Ecto neural progenitor cell (in vitro differentiated cells): ENCODE measurements at regions not wholly inside any gene's neighbourhood (a gene's known extent, or its start where the extent isn't known, plus 50 kb on each side); places are given as distances from the start of the nearest gene placed in this dataset.

Experiments
- DNase-seq: peaks from one replicate; pipeline ENCODE4 v3.0.0-alpha.2; 2018; ENCODE audit warnings: low spot score

DNA sequence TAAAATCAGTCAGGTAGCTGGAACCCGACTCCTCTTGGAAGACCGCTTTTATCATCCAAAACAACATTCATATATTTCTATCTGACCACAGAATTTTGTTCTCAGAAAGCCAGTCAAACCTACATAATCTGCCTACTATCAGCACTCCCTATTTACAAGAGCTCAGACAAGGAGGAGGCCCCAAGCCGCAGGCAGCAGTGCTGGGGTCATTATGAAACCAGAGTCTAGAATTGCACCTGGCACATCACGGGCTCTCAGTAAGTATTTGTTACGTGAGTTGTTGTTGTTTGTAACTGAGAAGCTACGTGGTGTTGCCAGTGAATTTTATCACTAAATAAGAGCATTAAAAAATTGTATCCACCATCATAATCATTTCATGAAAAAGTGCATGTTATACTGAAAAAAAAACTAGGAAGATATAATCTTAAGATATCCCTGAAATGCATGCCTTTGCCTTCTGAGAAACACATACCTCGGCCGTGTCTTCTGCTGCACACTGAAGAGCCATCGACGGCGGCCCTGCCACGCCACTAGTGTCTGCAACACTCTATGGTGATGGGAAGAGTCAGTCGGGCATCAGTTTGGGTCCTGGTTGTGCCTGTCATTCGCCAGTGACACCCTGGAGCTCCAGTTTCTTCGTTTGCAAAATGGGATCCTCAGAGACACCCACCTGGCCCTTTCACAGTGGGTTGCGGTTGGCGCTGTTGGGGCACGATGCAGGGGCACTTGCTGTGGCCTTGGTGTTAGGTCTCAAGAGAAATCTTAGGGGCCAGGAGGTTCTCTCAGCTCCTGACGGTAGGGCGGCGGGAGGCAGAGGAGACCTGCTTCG is 505.9 kb downstream of the EIPR1 start:
- DNase-seq = no peak

- no peak for DNase-seq
Measured at GRCh38 chr2:2870106-2870505, 507.5 kb downstream of the EIPR1 start.

GRCh38 chr2:2869553-2869952 is 508.1 kb downstream of the EIPR1 start:
- no peak for DNase-seq

GRCh38 chr2:2868085-2868484 is 509.5 kb downstream of the EIPR1 start:
- DNase-seq = no peak

- no peak for DNase-seq
Measured at GRCh38 chr2:2867397-2867979, 510.1 kb downstream of the EIPR1 start.

DNA sequence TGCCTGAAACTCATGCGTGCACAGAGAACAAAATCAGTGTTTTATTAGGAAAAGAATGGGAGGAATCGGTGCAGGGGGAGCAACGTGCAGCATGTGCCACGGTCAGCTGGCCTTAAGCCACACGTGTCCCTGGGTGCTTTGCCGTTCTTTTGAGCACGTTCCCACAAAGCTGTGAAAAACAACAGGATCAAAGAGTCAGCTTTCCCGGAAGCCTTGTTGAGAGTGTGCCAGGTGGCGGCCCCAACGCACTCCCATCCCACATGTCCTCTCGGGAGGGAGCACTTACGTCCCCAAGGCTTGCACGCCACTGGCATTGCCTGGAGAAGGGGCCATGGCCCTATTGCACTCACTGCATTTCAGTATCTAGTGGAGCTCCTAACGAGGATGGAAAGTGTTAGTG is 511.2 kb downstream of the EIPR1 start:
- no peak for DNase-seq

- DNase-seq = no peak
Measured at GRCh38 chr2:2862386-2862785, 515.2 kb downstream of the EIPR1 start.

GRCh38 chr2:2861666-2862240 is 515.9 kb downstream of the EIPR1 start:
- no peak for DNase-seq

DNA sequence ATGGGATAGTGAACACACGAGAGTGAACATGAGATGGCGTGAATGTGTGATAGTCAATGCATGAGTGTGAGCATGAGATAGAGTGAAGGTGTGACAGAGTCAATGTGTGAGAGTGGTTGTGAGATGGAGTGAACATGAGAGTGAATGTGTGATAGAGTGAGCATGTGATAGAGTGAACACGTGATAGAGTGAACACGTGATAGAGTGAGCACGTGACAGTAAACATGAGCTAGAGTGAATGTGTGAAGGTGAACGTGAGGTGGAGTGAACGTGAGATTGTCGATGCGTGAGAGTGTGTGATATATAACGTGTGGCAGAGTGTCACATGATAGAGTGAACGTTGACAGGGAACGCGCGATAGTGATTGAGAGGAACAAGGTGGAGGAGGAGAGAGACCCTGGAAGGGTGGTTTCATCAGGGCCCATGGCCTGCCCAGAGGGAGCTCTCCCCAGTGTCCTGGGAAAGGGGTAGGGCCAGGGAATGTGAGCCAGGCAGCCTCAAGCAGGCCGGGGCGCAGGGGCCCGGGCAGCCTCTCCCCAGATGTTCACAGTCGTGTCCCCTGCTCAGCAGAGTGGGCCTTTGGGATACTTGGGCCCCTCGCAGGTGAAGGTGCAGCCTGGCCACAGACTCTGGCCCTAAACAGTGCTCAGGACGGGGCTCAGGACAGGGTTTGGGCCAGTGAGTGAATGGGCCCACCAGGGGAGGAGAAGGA is 516.9 kb downstream of the EIPR1 start:
- no peak for DNase-seq

GRCh38 chr2:2859732-2860131 is 517.9 kb downstream of the EIPR1 start:
- no peak for DNase-seq

DNA sequence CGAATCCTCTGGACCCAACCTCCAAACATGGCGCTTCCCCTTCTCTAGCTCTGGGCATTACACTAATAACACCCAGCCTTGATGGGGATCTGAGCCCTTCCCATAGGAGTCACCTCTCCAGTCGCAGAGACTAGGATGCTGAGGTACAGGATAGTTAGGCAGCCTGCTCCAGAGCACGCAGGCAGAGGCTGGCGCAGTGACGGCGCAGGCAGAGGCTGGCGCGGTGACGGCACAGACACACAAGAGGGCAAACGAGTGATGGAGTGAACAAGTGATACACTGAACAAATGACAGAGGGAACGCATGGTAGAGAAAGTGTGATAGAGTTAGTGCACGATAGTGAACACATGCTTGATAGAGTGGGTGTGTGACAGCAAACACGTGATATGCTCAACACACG is 518.5 kb downstream of the EIPR1 start:
- DNase-seq = no peak

DNA sequence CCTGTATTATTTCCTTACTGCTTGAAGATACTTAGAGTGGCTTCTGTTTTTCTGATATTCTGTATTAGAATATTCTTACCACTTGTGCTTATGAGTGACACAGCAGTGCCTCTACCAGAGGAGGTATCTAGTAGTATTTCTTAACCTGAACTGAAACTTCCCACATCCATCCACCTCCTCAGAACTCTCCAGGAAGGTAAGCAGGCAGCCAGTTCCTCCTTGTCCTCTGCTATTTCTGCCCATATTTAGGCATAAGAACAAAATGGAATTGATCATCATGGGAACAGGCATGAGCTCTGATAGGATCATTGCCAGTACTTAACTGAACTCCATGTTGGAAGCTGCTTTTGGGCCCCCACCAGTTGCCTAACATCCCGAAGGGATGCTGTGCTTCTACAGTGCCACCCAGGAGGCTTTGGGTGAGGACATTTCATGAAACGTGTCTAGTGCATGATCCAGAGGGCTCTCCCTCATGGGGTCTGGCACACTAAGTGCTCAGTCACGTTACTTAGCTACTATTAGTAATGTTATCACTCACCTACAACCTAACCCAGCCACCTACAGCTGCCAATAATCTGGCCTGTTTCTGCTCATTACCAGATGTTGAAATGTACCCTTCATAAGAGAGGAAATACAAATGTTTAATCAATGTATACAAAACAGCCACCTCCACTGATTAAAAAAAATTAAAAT is 520.7 kb downstream of the EIPR1 start:
- DNase-seq = no peak

DNA sequence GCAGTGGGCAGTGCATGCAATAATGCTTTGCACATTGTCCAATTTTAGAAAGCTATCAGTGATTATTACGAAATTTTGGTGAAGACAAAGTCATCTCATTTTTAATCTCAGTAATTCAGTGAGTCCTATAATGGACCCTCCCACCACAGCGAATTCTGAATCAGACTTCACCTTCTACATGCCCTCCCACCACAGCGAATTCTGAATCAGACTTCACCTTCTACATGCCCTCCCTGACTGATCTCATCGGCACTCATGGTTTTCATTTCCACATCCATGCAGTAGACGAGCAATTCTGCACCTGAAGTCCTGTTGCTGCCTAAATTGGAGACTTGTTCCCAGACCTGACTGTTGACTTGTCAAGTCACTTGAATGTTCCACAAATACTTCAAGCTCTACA is 522.3 kb downstream of the EIPR1 start:
- no peak for DNase-seq

- no peak for DNase-seq
Measured at GRCh38 chr2:2853346-2853745, 522.3 kb upstream of the MYT1L start.

DNA sequence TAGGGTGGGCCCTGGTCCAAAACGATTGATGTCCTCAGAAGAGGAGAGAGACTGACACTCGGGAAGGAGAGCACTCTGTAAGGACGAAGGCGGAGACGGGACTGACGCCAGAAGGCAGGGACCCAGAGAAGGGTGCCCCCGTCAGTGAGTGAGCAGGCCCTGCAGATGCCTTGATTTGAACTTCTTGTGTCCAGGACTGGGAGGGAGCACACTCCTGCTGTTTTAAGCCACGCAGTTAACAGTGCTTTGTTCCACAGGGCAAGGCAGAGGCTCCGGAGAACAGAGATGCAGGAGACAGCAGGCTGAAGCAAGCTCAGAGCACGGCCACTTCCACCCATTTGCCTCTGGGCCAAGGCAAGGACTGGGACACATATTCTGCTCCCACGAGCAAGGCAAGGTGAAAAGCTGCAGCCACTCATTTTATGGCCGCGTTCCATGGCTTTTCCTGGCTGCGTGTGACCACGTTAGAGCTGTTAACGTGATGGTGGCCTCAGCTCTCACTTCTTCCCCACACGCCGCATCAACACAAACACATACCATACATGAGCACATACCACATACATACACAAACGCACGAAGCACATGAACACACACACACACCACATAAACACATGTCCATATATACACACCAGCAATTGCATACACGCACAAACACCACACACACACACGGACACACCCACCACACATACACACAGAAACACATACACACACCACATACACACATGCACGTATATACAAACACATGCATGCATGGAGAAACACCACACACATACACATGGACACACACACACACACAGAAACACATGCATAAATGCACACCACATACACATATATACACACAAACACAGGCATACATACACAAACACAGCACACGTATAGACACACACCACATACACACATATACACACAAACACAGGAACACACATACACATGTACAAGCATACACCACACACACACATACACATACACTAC is 521.0 kb upstream of the MYT1L start:
- DNase-seq = no peak

DNA sequence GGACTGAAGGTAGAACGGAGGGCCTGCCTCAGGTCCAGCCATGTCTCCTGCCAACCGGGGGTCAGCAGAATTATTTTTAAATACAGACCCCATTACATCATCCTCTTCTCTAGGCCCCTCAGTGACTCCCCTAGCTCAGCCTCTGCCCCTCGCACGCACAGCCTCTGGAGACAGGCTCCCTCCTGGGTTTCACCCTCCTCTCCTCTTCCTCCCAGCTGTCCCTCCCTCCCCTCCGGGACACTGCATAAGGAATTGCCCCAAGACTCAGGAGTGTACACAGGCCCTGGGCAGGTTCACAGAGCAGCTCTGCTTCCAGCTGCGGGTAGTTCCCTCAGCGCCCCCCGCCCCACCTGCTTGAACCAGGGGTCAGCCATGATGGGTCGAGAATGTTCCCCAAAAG is 520.2 kb upstream of the MYT1L start:
- no peak for DNase-seq

GRCh38 chr2:2850859-2851258 is 519.8 kb upstream of the MYT1L start:
- no peak for DNase-seq

DNA sequence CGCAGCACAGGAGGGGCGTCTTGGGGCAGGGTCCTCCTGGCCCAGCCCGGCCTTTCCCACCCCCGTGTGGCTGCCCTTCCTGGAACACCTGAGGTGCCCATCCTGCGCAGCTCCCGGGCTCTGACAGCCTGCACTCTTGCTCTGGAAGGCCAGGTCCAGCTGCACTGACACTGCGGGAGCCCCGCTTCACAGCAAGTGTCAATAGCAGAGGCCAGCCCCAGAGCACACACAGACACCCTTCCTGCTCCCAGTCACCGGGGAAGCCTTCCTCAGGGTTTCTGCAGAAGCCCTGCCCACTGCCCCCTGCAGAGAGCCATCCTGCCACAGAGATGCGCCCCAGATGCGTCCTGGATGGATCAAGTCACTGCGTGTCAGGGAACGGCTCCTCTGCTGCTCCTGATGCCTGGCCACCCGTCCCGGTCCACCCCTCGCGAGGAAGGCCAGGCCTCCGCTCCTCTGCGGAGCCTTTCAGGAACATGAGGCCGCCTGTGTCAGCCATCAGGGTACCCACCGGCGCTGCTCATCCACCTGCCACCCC is 519.2 kb upstream of the MYT1L start:
- no peak for DNase-seq

GRCh38 chr2:2849464-2850217 is 518.6 kb upstream of the MYT1L start:
- no peak for DNase-seq
